GM21576 (cell line): ENCODE measurements at regions not wholly inside any gene's neighbourhood (a gene's known extent, or its start where the extent isn't known, plus 50 kb on each side); places are given as distances from the start of the nearest gene placed in this dataset.

Experiments used
- ATAC-seq: cut with Tn5 transposase; IDR thresholded peaks from one replicate; pipeline ENCODE4 v1.9.1; 2021; ENCODE audit warnings: mild to moderate bottlenecking, moderate library complexity; ENCODE audit not compliant: unreplicated experiment

DNA sequence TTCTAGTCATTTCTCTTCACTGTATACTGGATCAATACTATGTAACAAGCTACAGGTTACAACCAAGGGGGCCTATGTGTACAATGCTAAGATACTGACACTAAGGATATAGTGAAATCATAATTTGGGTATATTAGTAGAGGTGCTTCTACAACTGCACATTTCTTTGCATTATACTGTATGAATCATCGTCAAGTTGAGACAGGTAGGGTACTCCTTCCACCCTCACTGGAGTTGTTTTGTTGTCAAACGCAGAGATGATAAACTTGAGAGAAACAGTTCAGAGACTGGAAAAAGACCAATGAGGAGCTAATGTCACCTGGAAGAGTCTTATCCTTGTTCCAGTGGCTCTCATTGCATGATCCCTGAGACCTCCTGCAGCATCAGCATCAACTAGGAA is 208.2 kb upstream of the PRPS1L1 start:
- no peak for ATAC-seq

DNA sequence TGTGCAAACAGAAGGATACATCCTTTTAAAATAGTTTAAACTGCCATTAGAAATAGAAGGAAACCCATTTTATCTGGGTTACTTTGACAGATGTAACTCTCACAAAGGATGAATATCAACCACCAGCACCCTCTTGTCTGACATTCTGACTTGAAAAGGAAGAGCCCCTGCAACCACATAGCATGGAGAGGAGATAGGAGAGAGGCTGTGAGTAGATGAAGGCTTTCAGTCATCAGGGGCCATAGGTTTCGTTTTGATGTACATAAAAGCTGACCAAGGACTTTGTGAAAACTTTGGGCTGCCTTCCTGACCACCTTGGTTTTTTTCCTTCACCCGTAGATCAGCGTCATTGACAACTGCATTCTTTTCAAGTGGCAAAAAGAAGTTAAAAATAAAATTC is 211.6 kb upstream of the PRPS1L1 start:
- ATAC-seq, result no peak

DNA sequence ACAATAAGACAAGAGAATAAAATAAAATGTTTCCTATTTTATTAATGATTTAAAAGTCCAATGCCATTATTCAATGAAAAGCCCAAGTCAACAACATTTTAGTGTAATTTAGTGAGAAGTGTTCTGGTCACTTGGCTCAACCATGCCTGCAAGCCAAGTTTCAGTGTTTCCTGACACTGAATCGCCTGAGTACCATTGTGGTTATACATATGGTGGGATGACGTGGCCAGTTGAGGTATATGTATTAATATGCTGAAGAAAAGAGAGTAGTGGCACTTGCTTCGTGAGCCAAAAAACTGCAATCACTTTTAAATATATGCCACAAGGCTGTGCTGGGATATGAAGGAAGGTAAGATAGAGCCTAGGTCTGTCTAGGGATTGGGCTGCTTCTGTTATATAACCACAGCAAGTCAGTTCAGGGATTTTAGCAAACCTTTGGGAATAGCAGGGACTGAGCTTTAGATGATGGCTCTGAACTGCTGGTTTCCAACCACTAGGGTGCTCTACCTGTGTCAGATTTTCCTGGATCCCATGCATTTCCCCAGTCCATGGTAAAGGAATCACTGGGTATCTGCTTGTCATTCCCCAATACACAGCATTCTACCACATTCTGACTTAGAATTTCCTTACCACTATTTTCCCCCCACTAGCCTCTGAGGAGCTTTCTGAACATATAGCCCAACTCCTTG is 214.0 kb upstream of the PRPS1L1 start:
- no peak for ATAC-seq

DNA sequence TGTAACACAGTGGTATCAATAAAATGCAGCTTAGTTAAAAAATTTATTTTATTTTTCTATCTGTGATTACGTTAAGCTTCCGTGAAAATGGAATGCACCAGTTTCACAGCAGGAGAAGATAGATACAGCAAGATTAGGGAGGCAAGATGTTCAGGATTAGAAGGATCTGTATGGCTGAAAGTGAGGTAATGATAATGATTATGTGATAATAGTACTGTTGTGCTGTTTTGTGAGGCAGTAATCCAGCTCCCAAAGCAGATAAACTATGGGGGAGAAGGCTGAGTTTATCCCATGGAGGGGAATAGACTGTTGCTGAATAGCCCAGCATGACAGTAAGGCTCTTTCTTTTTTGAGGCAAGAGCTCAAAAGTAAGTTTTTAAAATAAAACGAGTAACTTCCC is 216.1 kb upstream of the PRPS1L1 start:
- no peak for ATAC-seq

DNA sequence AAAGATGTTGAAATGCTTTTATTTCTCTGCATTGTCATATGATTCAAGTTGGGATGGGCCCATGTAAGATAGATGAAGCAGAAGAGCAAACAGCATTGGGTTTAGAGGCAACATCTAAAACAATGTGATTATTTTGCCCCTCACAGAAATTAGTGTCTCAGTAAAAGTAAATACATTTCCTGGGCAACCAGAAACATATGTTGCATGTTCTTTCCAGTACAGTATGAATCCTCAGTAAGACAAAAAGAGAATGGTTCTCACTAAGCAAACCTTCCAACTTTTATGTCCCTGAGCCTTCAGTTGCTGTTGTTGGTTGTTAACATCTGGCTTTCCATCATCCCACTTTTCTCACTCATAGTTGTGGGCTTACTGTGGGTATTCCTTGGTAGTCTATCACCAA is 222.5 kb upstream of the PRPS1L1 start:
- no peak for ATAC-seq

DNA sequence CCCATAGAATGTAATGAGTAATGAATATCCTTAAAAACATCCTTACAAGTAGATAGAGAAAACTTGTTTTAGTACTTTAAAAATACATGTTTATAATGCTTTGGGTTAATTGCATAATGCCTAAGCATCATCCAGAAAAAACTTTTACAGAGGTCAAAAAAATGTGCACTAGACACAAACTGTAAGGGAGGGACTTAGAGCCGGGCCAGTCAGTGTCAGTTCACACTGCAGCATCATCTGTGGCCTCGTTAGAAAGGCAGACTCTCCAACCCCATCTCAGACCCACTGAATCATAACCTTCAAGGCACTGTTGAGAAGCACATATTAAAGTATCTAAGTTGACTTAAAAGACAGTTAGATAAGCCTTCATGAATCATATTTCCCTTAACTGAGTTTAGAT is 230.1 kb upstream of the PRPS1L1 start:
- ATAC-seq, result no peak

DNA sequence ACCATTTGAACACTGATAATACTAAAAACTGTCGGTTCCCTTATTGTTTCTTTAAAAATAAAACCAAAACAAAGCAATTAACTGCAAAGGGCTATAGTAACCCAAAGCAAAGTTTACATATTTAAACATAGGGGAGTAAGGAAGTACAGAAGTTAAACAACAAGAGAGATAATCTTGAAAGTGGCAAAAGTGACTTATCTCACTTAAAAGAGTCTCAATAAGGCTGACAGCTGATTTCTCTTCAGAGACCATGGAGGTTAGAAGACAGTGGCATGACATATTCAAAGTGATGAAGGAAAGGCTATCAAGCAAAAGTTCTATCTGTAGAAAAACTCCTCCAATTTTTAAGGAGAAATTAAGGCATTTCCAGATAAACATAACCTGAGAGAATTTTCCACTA is 233.5 kb upstream of the HDAC9 start:
- no peak for ATAC-seq

DNA sequence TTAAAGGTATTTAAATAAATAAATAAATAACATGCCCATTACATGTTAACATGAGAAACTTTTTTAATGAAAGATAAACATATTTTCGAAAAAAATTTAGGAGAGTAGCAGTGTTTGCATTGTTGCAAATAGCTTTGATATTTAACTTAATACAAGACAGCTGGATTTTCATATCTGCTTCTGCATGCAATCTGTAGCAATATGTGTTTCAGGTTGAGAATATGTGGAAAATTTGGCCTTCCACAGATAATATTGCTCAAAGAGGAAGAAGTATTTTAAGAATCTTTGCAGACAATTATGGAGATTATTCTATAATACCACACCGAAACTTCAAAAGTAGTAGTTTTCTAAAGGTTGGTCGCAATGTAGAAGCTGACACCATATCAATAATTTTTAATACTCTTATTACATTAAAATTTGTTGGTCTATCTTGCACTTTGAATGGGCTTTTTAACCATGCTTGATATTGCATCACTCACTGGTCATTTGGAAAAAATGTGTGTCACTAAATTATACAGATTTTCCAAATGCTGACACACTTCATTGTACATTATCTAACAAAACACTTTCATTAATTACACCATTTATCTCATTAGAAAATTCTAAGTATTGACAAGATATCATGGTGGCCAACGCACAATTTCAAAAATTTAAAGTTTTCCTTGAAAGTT is 229.8 kb upstream of the HDAC9 start:
- no peak for ATAC-seq

DNA sequence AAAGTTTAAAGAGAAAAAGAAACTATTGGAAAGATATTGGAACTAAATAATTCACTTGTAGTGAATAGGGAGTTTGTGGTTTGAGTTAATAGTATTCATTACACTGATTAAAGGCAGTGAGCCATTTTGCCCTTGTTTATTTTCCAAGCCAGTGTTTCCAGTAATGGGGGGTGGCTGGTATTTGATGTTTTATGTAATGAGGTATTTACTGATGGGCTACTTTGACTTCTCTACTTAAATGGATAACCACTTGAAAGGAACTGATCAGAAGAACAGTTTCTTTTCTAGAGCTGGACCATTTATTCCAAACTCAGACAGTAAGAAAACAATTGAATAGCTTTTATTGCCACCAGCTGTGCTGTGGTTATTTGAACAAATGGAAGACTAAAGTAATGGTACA is 227.0 kb upstream of the HDAC9 start:
- ATAC-seq, result no peak

DNA sequence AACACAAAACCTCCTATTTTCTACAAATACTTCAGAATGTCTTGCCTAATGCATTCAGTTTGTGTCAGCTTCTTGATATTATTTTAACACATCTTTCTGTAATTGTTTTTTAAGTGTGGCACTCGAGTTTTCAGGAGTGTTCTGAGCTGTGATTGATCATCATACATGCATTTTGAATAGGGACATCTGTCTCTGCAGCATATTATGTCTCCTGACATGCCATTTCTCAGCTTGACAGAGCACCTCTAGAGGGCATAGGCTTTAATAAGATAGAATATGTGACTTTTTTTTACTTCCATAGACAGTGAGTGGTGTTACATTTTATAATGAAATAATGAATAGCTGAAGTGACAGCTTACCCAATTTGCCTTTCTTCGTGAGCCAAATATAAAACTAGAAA is 219.2 kb upstream of the HDAC9 start:
- ATAC-seq, result no peak

DNA sequence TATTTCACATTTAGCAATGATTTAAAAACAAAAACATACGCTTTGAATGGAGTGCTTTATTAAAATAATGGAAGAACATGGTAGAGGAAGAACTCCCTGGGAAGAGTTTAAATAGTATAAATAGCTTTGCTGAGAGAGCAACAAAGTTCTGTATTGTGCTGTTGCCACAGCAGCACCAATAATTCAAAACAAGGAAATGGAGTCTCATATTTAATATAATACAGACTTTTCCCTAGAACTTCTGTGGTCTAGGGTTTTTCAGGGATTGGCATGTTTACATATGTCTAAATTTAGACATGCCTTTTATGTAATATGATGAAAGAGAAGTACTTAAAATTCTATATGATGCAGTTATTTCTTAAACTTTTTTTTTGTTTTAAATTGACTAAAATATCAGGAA is 217.2 kb upstream of the HDAC9 start:
- ATAC-seq, result no peak

DNA sequence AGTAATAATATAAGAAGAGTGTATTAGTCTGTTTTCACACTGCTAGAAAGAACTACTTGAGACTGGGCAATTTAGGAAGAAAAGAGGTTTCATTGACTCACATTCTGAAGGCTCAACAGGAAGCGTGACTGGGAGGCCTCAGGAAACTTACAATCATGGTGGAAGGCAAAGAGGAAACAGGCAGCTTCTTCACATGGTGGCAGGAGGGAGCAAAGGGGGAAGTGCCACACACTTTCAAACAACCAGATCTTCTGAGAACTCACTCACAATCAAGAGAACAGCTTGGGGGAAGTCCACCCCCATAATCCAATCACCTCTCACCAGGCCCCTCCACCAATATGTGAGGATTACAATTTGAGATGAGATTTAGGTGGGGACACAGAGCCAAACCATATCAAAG is 212.5 kb upstream of the HDAC9 start:
- no peak for ATAC-seq

DNA sequence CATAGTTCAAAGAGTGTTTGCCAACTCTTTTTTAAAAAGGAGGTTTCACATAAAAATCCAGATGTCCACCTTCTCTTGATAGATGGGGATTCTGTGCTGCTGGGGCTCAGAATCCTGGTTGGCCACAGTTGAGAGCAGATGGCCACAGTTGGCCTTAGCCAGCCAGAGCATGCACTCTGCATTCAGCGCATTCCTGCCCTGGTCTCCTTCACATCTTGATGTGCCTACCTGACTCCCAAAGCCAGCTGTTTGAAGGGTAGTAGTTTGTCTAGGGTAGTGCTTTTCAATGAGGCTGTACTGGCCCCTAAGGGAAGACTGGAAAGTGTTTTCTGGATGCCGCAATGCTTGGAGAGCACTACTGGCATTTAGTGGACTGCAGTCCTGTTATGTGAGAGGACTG is 208.1 kb upstream of the HDAC9 start:
- no peak for ATAC-seq

DNA sequence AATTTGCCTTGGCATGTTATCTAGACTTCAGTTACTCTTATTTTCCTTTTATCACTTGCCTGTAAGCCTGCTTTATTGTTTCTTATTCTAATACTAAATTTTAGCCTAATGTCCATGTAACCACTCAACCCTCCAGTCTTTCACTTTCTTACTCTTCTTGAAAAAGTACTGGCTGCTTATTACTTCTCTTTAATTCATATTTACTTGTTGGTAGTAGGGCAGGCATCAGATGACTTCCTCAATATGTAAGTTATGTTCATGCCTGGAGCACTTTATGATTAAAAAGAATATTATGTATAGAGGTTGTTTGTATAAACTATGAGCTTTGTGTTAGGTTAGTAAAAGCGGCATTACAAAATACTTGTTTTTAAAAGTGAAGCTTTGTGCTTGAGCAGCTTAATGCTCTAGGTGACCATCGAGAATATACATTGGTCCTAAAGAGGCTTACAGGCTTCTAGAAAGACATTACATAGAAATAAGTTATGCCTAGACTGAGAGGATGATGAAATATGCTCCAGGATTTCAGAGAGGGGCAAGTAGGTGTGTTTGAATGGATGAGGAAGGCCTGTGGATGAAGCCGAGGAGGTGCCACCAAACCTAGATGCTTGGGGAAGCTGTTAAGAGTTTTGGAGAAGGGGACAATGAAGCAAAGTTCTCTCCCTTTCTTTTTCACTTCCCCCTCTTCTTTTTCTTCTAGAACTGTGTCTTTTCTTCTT is 207.1 kb upstream of the HDAC9 start:
- ATAC-seq, result no peak

DNA sequence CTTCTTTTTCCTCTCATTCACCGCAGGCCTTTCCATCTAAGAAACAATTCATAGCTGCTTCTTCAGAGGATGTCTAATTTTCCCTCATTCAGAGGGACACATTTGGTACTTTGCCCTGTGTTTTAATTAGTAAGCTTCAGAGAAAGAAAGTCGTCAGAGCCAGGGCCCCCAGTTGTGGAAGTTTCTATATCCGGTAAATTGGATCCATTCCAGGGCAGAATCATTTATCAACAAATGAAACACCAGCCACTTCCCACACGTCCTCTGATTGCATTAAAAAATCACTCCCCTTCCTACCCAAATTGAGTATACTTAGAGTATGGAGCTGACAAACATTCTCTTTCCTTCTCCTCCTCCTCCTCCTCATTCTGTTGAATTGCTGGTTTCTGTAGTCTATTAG is 205.8 kb upstream of the HDAC9 start:
- ATAC-seq, result peak; percentile 4

DNA sequence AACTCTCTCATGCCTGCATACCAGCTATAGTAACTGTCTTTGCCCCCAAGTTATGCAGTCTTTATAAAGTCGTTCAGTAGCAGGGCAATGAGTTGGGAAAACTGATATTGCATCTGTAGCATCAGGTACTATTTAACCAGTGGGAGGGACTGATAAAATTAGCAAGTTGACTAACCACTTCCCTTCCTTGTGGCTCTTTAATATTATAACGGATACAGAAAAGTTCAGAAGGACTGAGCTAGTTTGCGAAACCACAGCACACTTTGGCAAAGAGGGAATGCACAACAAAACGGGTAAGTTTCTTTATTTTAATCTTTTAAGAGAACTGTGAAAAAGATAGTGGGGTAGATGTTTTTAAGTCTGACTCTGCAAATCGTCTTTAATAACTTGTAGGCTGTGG is 205.3 kb upstream of the HDAC9 start:
- peak; percentile 71 for ATAC-seq

DNA sequence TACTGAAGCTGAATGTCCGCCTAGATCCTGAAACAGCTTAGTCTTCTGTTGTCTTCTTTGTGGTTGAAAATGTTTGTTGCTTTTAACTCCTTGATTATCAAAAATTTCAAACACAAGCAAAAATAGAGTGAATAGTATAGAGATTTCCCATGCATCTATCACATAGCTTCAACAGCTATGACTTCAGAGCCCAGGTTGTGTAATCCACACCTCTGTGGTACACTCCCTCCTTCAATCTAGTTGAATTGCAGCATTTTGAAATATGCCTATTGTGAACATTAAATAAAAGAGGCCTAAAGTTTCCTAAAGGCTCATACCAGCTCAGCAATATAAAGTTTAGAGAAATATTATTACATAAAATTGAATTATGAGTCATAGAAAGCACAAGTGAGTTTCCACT is 204.7 kb upstream of the HDAC9 start:
- no peak for ATAC-seq

DNA sequence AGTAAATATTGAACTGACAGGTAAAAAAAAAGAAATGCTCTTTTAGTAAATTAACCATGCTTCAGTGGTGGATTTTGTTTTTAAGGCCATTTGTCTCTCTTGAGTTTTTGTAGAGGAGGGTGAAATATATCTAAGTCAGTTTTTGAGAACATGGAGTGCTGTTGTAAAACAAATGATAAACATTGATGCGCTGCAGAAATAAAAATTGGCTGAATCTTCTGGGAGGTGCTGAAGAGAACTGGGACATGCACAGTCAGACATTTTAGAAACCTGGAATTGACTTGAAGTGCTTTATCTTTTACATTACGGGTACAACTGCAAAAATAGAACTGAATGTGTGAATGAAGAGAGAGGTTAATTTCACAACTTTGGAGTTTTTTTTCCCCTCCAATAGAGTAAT is 203.0 kb upstream of the HDAC9 start:
- no peak for ATAC-seq

DNA sequence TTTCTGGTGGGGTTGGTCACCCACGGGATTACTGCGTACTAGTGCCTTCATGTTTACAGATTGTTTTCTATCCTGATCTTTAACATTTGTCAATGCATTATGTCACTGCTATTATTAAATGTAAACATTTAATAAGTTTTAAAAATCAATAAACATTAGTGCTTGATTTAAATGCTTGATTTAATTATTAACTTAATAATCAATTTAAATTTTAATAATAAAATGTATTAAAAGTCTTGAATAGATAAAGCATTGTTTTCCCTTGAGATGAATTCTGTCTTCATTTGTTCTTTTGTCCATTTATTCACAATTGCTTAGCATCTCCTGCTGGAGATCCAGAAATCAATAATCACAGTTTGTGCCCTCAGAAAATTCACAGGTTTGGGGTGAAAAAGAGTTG is 201.8 kb upstream of the HDAC9 start:
- ATAC-seq, result no peak

DNA sequence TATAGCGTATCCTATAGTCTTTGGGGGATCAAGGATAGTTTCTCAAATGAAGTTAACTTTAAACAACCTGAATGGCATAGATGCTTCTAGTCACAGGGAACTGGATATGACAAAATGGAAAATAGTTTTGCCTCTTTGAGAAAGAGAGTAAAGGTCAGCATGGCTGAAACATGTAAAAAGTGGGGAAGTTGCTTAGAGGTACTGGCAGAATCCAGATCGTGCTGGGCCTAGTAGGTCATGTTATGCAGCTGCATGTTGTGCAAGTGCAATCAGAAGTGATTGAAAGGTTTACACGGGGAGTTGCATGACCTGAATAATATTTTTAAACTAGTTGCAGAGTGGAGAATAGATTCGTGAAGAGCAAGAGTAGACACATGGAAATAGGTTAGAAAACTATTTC is 201.1 kb upstream of the HDAC9 start:
- ATAC-seq, result no peak

DNA sequence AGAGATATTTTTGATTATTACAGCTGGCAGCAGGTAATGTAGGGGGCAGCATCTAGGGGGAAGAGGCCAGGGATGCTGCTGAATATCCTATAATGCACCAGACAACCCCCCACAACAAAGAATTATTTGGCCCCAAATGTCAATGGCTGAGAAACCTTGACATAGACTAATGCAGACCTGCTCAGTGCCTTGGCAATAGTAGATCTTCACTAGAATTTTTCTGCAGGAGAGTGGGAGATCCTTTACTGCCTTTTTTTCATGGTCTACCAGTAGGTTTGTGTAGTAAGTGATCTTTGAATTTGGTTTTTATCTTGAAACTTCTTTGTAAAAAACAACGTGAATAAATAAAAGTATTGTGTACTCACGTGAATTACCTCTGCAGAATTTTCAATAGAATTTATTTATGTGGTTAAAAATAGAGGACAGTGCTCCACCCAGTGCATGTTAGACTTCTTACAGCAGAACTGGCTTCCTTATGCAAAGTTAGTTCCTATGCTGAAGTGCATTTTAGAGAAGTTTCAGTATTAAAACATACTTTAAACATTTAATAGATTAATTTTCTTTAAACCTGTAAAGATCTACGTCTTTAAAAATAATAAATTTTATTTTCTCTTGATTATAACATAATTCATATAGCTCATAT is 199.6 kb upstream of the HDAC9 start:
- no peak for ATAC-seq

DNA sequence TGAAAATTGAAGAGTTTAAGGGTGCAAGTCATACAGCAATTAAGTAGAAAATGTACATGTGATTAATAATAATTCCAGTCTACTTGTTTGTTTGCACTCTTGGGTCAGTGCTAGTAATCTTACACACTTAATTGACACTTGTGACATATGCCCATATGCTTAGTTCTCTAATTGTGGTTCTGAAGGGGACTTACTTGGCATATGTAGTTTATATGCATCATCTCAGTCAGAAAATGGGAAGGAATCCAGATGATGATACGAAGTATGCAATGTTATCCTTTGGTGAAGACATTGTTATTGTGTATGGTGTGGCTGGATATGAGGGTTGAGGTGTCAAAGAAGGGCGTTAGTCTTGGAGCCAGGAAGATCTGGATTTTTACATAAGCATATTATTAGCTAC is 193.5 kb upstream of the HDAC9 start:
- ATAC-seq, result no peak
